GM18858 (cell line): ENCODE measurements at regions not wholly inside any gene's neighbourhood (a gene's known extent, or its start where the extent isn't known, plus 50 kb on each side); places are given as distances from the start of the nearest gene placed in this dataset.
"Not testable (repeated sequence)": the region's sequence is repeated elsewhere in the genome, so short reads cannot be mapped to it uniquely, and the experiment has no call there.

ENCODE experiments used
- ATAC-seq: cut with Tn5 transposase; IDR thresholded peaks from one replicate; pipeline ENCODE4 v1.9.1; 2021; ENCODE audit not compliant: unreplicated experiment

- ATAC-seq, result no peak
Measured at GRCh38 chr7:17554341-17555015, 256.0 kb downstream of the AHR start.

GRCh38 chr7:17556247-17556956, 257.9 kb downstream of the AHR start:
- ATAC-seq, result no peak

- ATAC-seq, result no peak
Measured at GRCh38 chr7:17557251-17557671, 258.8 kb downstream of the AHR start.

GRCh38 chr7:17558135-17558534, 259.7 kb downstream of the AHR start:
- ATAC-seq, result no peak

GRCh38 chr7:17558558-17559332, 260.3 kb downstream of the AHR start:
- ATAC-seq, result no peak

- no peak for ATAC-seq
Measured at GRCh38 chr7:17559388-17559787, 260.9 kb downstream of the AHR start.

- ATAC-seq, result no peak
Measured at GRCh38 chr7:17560516-17560915, 262.1 kb downstream of the AHR start.

GRCh38 chr7:17560966-17561365, 262.5 kb downstream of the AHR start:
- ATAC-seq, result no peak

- no peak for ATAC-seq
Measured at GRCh38 chr7:17564678-17565212, 266.3 kb downstream of the AHR start.

GRCh38 chr7:17580141-17580540, 281.7 kb downstream of the AHR start:
- ATAC-seq, result no peak

- no peak for ATAC-seq
Measured at GRCh38 chr7:17580856-17581255, 282.4 kb downstream of the AHR start.

GRCh38 chr7:17581301-17581700, 282.8 kb downstream of the AHR start:
- no peak for ATAC-seq

GRCh38 chr7:17582696-17583095, 284.2 kb downstream of the AHR start:
- ATAC-seq, result not testable (repeated sequence)

- ATAC-seq, result no peak
Measured at GRCh38 chr7:17583786-17584185, 285.3 kb downstream of the AHR start.

GRCh38 chr7:17584822-17585221, 286.4 kb downstream of the AHR start:
- no peak for ATAC-seq

GRCh38 chr7:17586711-17587110, 288.3 kb downstream of the AHR start:
- no peak for ATAC-seq

- no peak for ATAC-seq
Measured at GRCh38 chr7:17588730-17589129, 290.3 kb downstream of the AHR start.

GRCh38 chr7:17589671-17590070, 291.2 kb downstream of the AHR start:
- ATAC-seq, result no peak

- ATAC-seq, result no peak
Measured at GRCh38 chr7:17590221-17590620, 291.8 kb downstream of the AHR start.

GRCh38 chr7:17593819-17594419, 295.5 kb downstream of the AHR start:
- ATAC-seq, result no peak

GRCh38 chr7:17595546-17595945, 297.1 kb downstream of the AHR start:
- no peak for ATAC-seq
